OCI-M2 (cell line): ENCODE measurements at regions not wholly inside any gene's neighbourhood (a gene's known extent, or its start where the extent isn't known, plus 50 kb on each side); places are given as distances from the start of the nearest gene placed in this dataset.
"Not testable (repeated sequence)": the region's sequence is repeated elsewhere in the genome, so short reads cannot be mapped to it uniquely, and the experiment has no call there.

ENCODE experiments used
- DNase-seq: peaks from one replicate; lab custom pipeline; 2025; ENCODE audit not compliant: unreplicated experiment; lab: John Stamatoyannopoulos, UW

GRCh38 chr2:149729586-149729985 is 142.0 kb upstream of the MMADHC start:
- no peak for DNase-seq

GRCh38 chr2:149727927-149728326 is 140.4 kb upstream of the MMADHC start:
- DNase-seq = no peak

GRCh38 chr2:149725234-149725633 is 137.7 kb upstream of the MMADHC start:
- no peak for DNase-seq

- DNase-seq = no peak
Observed at GRCh38 chr2:149724091-149724490, 136.5 kb upstream of the MMADHC start.

GRCh38 chr2:149720615-149721014 is 133.0 kb upstream of the MMADHC start:
- no peak for DNase-seq

DNA sequence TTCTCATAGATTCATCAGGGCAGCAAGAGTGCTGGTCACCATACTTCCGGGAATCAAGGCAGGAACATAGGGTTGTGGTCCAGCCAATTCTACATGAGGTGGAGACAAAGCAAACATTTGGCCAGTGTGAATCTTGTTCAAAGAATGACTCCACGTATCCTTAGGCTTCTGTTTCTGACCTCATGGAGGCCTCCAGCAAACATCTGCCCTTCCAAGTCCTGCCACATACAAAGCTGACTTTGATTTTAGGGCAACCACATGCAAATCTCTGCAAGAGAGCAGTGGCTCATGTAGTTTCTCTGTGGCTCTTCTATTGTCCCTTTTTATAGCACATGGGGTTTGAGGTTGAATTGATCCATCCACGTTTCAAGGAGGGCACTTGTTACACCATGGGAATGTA is 132.1 kb upstream of the MMADHC start:
- no peak for DNase-seq

DNA sequence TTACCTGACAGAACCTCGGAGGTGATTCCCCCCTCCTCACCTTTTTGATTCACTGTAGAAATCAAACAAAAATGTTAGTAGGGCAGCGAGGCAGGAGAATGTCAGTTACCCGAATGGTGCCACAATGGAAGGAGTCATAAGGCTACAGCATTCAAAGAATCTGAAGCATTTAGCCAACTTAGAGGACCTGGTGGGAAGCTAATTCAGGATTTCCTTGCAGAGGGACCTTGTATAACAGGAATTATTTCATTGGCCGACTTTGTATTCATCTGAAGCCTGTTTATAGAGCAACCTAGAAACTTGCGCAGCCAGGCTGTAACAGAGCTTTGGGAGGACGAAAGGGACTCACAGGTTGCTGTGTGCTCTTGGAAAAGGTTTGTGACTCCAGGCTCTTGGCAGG is 129.1 kb upstream of the MMADHC start:
- DNase-seq = no peak

GRCh38 chr2:149715894-149716293 is 128.3 kb upstream of the MMADHC start:
- no peak for DNase-seq

DNA sequence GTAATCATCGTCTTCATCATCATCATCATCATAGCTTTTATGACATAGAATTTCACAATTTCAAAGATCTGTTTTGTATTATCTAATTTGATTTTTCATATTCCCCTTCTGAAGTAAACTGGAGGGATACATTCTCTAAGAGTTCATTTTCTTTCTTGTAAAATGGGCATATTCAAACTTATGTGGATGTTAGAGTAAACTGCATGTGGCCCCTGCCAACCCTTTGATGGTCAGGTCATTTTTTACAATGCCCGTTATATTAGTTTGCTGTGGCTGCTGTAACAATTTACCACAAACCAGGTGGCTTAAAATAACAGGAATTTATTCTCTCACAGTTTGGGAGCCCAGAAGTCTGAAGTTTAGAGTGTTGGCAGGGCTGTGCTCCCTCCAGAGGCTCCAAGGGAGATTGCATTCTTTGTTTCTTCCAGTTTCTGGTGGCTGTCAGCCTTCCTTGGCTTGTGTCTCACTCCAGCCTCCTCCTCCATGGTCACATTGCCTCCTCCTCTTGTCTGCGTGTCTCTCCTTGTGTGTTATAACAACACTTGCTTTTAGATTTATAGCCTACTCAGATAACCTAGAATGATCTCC is 127.5 kb upstream of the MMADHC start:
- no peak for DNase-seq

- DNase-seq = no peak
Observed at GRCh38 chr2:149709496-149710263, 122.1 kb upstream of the MMADHC start.

- no peak for DNase-seq
Observed at GRCh38 chr2:149703281-149703680, 115.7 kb upstream of the MMADHC start.

GRCh38 chr2:149702571-149702970 is 115.0 kb upstream of the MMADHC start:
- DNase-seq = no peak

DNA sequence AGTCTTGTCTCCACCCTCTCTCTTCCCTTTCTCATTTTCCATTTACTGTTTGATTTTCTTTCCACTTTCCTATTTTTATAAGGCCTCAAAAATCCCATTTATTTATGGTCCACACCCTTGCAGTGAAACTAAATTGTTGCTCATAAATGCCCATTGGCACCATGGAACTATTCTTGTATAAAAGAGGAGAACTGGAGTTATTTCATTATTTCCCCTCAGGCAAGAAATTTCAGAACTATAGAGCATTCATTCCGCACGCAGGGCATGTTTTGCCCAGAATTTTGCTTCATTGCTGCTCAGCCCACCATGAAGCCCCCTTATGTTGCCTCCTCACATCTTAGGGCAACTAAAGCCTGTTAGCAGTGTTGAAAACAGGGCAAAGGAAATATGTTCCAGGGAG is 113.7 kb upstream of the MMADHC start:
- no peak for DNase-seq

DNA sequence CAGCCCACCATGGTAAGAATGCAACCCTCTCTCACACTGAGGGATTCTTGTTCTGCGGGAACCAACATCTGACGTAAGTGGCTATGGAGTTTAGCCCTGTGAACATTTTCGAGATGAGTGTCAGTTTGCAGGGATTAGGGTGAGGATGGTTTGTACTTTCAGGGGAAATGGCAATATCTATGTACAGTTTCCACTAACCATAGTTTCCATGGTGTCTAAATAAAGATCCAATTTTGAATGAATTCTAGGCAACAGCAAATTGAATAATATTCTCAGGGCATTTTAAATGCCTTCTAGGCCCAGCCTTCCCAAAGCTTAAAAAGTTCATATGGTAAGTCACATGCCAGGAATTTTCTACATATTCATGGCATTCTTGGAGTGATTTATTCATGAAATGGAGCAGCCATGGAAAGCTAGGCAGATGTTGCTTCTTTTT is 105.4 kb upstream of the MMADHC start:
- no peak for DNase-seq

- no peak for DNase-seq
Observed at GRCh38 chr2:149690825-149691224, 103.2 kb upstream of the MMADHC start.

DNA sequence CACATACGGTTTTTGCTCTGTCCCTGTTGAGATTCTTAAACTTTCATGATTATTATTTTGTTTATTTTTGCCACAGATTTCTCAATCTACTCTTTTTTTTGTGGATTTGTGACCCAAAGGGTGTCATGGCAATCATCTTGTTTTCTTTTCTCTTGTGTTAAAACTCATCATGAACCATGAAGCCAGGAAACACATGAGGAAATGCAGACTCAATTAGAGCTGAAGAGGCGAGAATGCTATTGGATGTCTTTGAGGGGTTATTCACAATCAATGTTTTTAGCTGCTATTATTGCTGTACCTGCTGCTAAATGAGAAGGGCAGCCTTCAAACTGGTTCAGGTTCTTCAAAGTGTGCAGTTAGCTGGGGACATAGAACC is 99.5 kb upstream of the MMADHC start:
- DNase-seq = no peak

GRCh38 chr2:149686136-149687051 is 98.8 kb upstream of the MMADHC start:
- DNase-seq = no peak

DNA sequence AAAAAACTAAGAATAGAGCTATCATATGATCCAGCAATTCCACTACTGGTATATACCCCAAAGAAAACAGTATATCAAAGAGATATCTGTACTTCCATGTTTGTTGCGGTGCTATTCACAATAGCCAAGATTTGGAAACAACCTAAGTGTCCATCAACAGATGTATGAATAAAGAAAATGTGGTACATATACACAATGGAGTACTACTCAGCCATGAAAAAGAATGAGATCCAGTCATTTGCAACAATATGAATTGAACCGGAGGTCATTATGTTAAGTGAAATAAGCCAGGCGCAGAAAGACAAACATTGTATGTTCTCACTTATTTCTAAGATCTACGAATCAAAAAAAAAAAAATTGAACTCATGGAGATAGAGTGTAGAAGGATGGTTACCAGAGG is 97.8 kb upstream of the MMADHC start:
- not testable (repeated sequence) for DNase-seq

DNA sequence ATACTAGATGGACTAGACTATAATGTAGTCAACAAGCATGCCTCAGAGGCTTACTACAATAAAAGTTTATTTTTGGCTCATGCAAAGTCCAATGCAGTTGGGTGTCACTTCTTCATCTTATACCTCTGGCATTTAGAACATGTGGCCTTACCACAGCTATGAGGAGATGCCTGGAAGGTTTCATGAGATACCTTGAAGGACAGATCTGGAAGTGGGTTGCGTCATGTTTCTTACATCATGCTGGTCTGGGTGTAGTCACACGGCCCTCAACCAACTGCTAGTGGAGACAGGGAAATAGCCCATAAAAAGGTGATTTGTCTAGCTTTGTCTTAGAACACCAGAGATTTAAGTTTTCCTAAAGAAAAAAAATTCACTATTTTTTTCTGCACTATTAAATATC is 91.7 kb upstream of the MMADHC start:
- DNase-seq = no peak

DNA sequence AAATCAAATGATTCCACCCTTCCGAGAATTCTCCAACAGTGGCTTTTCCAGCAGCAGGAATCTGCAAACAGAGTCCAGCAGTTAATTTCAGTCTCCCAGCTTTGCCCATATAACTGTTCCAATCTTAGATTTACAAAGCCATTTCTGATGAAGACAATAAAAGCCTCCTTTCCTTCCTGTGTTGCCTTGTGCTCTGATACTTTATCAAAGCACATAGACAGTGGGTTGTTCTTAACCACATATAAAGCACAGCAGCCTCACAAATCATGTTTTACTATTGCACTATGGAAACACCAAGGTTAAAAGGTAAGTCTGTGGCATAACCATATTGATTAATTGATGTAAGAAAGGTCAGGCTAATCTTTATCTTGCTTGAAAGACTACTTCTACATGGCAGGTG is 89.8 kb upstream of the MMADHC start:
- no peak for DNase-seq

DNA sequence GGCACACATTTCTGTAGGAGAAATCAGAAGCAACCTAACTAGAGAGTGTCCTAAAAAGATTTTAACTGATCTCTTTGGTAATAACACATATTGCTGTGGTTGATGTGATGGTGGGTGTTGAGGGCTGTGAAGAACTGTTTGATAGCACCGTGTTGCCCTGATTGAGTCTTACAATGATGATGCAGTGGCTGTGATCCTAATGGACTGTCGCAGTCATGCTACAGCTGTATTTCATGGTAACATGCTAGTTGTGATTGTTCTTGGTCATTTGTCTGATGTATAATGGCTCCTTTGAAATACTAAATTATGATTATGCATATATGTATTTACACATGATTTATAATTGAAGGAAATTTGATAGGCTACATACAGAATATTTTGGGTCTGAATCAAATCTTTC is 82.5 kb upstream of the MMADHC start:
- no peak for DNase-seq

DNA sequence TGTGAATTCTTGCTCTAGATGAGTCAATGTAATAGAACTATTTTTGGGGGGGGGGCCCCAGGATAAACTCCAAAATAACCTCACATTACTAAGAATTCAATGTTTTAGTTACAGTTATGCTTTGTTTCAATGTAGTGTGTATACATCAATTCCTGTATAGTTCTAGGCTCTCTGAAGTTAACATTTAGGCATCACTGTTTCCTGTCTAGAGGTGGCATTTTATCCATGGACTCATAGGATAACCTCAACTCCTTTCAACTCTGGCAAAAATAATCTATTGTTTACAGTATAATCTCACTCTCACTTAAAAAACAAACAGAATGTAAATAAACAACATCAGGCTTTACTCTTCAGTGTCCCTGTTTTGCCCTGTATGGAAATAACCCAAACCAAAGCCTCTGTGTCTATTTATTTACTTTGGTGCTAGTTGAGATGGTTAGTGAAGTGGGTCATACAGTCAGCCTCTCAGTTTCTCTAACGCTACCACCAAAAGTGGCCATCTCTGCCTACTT is 79.3 kb upstream of the MMADHC start:
- DNase-seq = no peak
